ENCODE measurements at regions not wholly inside any gene's neighbourhood (a gene's known extent, or its start where the extent isn't known, plus 50 kb on each side); places are given as distances from the start of the nearest gene placed in this dataset.
"Not testable (repeated sequence)": the region's sequence is repeated elsewhere in the genome, so short reads cannot be mapped to it uniquely, and the experiment has no call there.

- Mint-ChIP-seq H3K27ac (no peak overlapping the region), H3K9me3 (ENCODE audit: low read depth) (no peaks in the 10 kb centered on the region), H3K4me3 (ENCODE audit: low read depth) (no peak overlapping the region), H3K4me1 (ENCODE audit: low read depth) (no peaks in the 10 kb centered on the region), H3K36me3 (ENCODE audit: insufficient read depth) (no peaks in the 10 kb centered on the region), H3K27me3 (no peaks in the 10 kb centered on the region)
- DNase-seq (ENCODE audit: low spot score, unreplicated experiment): no peak
- TF ChIP-seq CTCF (IDR thresholded peaks at IDR 0.05; ENCODE audit: unreplicated experiment): no peak
These were observed 156.8 kb downstream of the LEPR start for GRCh38 chr1:65577278-65577677.

GRCh38 chr1:65577982-65578381, 157.5 kb downstream of the LEPR start:
- not testable (repeated sequence) for H3K27me3 Mint-ChIP-seq; H3K36me3 Mint-ChIP-seq (ENCODE audit: insufficient read depth); H3K4me1 Mint-ChIP-seq (ENCODE audit: low read depth); DNase-seq (ENCODE audit: low spot score, unreplicated experiment); H3K4me3 Mint-ChIP-seq (ENCODE audit: low read depth); H3K9me3 Mint-ChIP-seq (ENCODE audit: low read depth)
- H3K27ac Mint-ChIP-seq: peak overlapping the region; percentile 67

- Mint-ChIP-seq H3K27ac (no peak overlapping the region), H3K4me1 (ENCODE audit: low read depth) (peaks cover 6% of the 10 kb centered on the region), H3K36me3 (ENCODE audit: insufficient read depth) (no peaks in the 10 kb centered on the region), H3K27me3 (no peaks in the 10 kb centered on the region), H3K9me3 (ENCODE audit: low read depth) (peaks cover 5% of the 10 kb centered on the region), H3K4me3 (ENCODE audit: low read depth) (no peak overlapping the region)
- TF ChIP-seq CTCF (IDR thresholded peaks at IDR 0.05; ENCODE audit: unreplicated experiment): no peak
- no peak for DNase-seq (ENCODE audit: low spot score, unreplicated experiment)
These were observed 160.7 kb downstream of the LEPR start for GRCh38 chr1:65581119-65581518.

- Mint-ChIP-seq H3K27ac (no peak overlapping the region), H3K4me3 (ENCODE audit: low read depth) (no peak overlapping the region), H3K9me3 (ENCODE audit: low read depth) (peaks cover 5% of the 10 kb centered on the region), H3K27me3 (no peaks in the 10 kb centered on the region), H3K4me1 (ENCODE audit: low read depth) (peaks cover 6% of the 10 kb centered on the region), H3K36me3 (ENCODE audit: insufficient read depth) (no peaks in the 10 kb centered on the region)
- TF ChIP-seq CTCF (IDR thresholded peaks at IDR 0.05; ENCODE audit: unreplicated experiment): no peak
- no peak for DNase-seq (ENCODE audit: low spot score, unreplicated experiment)
These were observed 163.9 kb downstream of the LEPR start for GRCh38 chr1:65584399-65584798.

GRCh38 chr1:65590279-65590678, 169.8 kb downstream of the LEPR start:
- Mint-ChIP-seq H3K4me3 (ENCODE audit: low read depth) (no peak overlapping the region), H3K4me1 (ENCODE audit: low read depth) (peaks cover 5% of the 10 kb centered on the region), H3K36me3 (ENCODE audit: insufficient read depth) (no peaks in the 10 kb centered on the region), H3K27ac (no peak overlapping the region), H3K27me3 (no peaks in the 10 kb centered on the region), H3K9me3 (ENCODE audit: low read depth) (peaks cover 4% of the 10 kb centered on the region)
- no peak for DNase-seq (ENCODE audit: low spot score, unreplicated experiment)
- no peak for TF ChIP-seq CTCF (IDR thresholded peaks at IDR 0.05; ENCODE audit: unreplicated experiment)

GRCh38 chr1:65593516-65593915, 173.0 kb downstream of the LEPR start:
- Mint-ChIP-seq H3K27me3 (no peaks in the 10 kb centered on the region), H3K4me1 (ENCODE audit: low read depth) (peaks cover 5% of the 10 kb centered on the region), H3K4me3 (ENCODE audit: low read depth) (no peak overlapping the region), H3K9me3 (ENCODE audit: low read depth) (peaks cover 4% of the 10 kb centered on the region), H3K36me3 (ENCODE audit: insufficient read depth) (no peaks in the 10 kb centered on the region), H3K27ac (no peak overlapping the region)
- no peak for TF ChIP-seq CTCF (IDR thresholded peaks at IDR 0.05; ENCODE audit: unreplicated experiment)
- no peak for DNase-seq (ENCODE audit: low spot score, unreplicated experiment)

Measured in progenitor cell of endocrine pancreas (in vitro differentiated cells).